ENCODE measurements at regions not wholly inside any gene's neighbourhood (a gene's known extent, or its start where the extent isn't known, plus 50 kb on each side); places are given as distances from the start of the nearest gene placed in this dataset.

DNA sequence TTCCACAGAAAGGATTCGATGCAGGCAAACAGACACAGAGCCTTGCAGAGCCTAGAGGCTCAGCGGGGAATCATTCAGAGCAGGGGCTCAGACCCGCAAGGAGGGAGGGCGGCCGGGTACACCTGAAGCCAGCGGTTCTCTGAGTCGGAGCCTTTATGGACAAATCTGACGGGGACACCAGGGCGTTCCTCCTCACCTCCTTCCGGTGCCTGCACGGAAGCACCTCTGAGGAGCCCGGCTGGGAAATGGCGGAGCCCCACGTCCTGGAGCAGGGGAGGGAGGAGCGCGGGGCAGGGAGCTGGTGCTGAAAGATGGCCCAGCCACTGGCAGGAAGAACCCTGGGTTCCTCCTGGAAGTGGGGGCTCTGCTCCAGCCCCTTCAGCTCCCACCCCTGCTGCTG, 193.5 kb upstream of the ALKAL2 start (continued):
- TF ChIP-seq, protein P1, sequence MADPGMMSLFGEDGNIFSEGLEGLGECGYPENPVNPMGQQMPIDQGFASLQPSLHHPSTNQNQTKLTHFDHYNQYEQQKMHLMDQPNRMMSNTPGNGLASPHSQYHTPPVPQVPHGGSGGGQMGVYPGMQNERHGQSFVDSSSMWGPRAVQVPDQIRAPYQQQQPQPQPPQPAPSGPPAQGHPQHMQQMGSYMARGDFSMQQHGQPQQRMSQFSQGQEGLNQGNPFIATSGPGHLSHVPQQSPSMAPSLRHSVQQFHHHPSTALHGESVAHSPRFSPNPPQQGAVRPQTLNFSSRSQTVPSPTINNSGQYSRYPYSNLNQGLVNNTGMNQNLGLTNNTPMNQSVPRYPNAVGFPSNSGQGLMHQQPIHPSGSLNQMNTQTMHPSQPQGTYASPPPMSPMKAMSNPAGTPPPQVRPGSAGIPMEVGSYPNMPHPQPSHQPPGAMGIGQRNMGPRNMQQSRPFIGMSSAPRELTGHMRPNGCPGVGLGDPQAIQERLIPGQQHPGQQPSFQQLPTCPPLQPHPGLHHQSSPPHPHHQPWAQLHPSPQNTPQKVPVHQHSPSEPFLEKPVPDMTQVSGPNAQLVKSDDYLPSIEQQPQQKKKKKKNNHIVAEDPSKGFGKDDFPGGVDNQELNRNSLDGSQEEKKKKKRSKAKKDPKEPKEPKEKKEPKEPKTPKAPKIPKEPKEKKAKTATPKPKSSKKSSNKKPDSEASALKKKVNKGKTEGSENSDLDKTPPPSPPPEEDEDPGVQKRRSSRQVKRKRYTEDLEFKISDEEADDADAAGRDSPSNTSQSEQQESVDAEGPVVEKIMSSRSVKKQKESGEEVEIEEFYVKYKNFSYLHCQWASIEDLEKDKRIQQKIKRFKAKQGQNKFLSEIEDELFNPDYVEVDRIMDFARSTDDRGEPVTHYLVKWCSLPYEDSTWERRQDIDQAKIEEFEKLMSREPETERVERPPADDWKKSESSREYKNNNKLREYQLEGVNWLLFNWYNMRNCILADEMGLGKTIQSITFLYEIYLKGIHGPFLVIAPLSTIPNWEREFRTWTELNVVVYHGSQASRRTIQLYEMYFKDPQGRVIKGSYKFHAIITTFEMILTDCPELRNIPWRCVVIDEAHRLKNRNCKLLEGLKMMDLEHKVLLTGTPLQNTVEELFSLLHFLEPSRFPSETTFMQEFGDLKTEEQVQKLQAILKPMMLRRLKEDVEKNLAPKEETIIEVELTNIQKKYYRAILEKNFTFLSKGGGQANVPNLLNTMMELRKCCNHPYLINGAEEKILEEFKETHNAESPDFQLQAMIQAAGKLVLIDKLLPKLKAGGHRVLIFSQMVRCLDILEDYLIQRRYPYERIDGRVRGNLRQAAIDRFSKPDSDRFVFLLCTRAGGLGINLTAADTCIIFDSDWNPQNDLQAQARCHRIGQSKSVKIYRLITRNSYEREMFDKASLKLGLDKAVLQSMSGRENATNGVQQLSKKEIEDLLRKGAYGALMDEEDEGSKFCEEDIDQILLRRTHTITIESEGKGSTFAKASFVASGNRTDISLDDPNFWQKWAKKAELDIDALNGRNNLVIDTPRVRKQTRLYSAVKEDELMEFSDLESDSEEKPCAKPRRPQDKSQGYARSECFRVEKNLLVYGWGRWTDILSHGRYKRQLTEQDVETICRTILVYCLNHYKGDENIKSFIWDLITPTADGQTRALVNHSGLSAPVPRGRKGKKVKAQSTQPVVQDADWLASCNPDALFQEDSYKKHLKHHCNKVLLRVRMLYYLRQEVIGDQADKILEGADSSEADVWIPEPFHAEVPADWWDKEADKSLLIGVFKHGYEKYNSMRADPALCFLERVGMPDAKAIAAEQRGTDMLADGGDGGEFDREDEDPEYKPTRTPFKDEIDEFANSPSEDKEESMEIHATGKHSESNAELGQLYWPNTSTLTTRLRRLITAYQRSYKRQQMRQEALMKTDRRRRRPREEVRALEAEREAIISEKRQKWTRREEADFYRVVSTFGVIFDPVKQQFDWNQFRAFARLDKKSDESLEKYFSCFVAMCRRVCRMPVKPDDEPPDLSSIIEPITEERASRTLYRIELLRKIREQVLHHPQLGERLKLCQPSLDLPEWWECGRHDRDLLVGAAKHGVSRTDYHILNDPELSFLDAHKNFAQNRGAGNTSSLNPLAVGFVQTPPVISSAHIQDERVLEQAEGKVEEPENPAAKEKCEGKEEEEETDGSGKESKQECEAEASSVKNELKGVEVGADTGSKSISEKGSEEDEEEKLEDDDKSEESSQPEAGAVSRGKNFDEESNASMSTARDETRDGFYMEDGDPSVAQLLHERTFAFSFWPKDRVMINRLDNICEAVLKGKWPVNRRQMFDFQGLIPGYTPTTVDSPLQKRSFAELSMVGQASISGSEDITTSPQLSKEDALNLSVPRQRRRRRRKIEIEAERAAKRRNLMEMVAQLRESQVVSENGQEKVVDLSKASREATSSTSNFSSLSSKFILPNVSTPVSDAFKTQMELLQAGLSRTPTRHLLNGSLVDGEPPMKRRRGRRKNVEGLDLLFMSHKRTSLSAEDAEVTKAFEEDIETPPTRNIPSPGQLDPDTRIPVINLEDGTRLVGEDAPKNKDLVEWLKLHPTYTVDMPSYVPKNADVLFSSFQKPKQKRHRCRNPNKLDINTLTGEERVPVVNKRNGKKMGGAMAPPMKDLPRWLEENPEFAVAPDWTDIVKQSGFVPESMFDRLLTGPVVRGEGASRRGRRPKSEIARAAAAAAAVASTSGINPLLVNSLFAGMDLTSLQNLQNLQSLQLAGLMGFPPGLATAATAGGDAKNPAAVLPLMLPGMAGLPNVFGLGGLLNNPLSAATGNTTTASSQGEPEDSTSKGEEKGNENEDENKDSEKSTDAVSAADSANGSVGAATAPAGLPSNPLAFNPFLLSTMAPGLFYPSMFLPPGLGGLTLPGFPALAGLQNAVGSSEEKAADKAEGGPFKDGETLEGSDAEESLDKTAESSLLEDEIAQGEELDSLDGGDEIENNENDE (IDR thresholded peaks at IDR 0.05; ENCODE audit: insufficient replicate concordance, low read length), result no peak
- TF ChIP-seq NANOG (IDR thresholded peaks at IDR 0.05; ENCODE audit: insufficient read depth, low read depth, low read length, poor library complexity, severe bottlenecking) (no peak), HDAC6 (IDR thresholded peaks at IDR 0.05; ENCODE audit: low read depth, low read length) (no peak), JUN (IDR thresholded peaks at IDR 0.05; ENCODE audit: low read depth, low read length) (no peak), MAFK (IDR thresholded peaks at IDR 0.05; ENCODE audit: low read depth, low read length) (no peak), NRF1 (IDR thresholded peaks at IDR 0.05; ENCODE audit: low read depth, low read length) (no peak), CTBP2 (IDR thresholded peaks at IDR 0.05; ENCODE audit: borderline replicate concordance, insufficient read depth, insufficient read length, low read length) (no peak), BCL11A (IDR thresholded peaks at IDR 0.05; ENCODE audit: low read depth in 2 of 2, low read length in 2 of 2) (no peak), CHD1 (IDR thresholded peaks at IDR 0.05; ENCODE audit: low read depth, low read length) (no peak), ASH2L (IDR thresholded peaks at IDR 0.05; ENCODE audit: low read length) (no peak)
